HG03565 (cell line): ENCODE measurements at regions not wholly inside any gene's neighbourhood (a gene's known extent, or its start where the extent isn't known, plus 50 kb on each side); places are given as distances from the start of the nearest gene placed in this dataset.

ENCODE experiments used
- ATAC-seq: cut with Tn5 transposase; IDR thresholded peaks from one replicate; pipeline ENCODE4 v1.9.1; 2021; ENCODE audit warnings: mild to moderate bottlenecking, moderate library complexity; ENCODE audit not compliant: unreplicated experiment

- no peak for ATAC-seq
Measured at GRCh38 chr3:43865887-43866528, 175.3 kb downstream of the ABHD5 start.

- no peak for ATAC-seq
Measured at GRCh38 chr3:43866529-43867353, 176.0 kb downstream of the ABHD5 start.

- no peak for ATAC-seq
Measured at GRCh38 chr3:43867436-43868072, 176.8 kb downstream of the ABHD5 start.

DNA sequence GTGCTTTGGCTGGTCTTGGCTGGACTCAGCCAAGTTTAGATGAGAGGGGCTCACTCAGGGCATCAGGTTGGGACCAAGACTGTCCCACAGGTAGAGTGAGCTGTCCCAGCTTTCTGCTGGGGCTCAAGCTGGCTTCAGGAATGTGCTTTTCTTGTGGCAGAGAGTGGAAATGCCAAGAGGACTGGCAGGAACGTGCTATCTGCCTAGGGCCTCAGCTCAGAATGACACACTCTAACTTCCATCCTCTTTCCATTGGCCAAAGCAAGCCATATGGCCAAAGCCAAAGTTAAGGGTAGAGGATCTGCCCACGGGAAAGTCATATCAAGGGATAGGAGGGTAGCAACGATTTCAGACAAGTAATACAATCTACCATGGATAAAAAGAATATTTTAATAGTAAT, 178.8 kb downstream of the ABHD5 start:
- ATAC-seq: no peak

DNA sequence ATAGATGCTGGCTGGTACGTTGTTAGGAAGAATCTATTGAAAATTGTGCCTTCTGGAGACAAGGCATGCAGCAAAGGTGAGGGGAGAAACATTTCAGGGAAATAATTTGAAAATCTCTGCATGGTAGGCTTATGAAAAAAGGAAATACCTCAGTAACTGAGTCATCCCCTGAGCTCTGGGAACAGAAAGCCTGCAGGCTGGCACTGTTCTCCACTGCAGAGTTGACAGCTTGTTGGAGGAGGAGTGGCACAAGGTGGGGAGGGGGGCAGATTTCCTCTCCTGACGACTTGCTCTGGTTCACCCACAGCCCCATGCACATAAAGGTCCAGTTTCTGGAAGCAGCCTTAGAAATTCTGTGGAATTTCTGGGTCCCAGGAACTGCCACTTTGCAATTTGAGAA, 179.4 kb downstream of the ABHD5 start:
- ATAC-seq: no peak

DNA sequence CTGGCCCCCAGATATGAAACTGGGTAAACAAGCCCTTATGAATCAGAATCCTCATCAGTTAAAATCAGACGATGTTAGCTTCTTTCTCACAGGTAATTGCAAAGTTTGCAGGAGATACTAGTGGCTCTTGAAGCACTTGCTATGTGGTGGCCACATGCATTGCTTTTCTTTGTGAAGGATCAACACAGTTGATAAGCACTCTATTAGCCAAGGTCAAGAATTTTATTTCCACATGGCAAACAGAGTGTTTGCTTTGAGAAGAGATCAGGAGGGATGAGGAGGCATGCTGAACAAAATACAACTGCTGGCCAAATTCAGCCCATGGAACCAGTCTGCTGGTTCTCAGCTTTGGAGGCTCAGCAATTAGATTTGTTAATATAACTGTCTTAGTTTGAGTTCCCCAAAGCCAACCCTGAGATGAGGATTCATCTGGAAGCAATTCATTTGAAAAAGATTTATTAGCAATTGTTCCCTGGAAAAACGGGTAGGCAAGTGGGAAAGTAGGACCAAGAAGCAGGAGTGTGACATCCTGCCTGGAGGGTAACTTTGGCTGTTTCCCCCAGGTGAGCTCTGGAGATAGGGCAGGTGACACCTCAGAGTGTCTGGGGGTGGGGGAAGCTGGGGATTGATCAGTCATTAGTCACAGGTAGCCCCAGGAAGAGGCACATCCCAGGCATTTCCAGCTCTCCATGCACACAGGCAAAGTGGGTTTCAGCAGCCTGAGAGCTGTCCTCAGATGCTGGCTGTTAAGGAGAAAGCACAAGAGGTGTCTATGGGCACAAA, 180.3 kb downstream of the ABHD5 start:
- ATAC-seq: no peak

- no peak for ATAC-seq
Measured at GRCh38 chr3:43871627-43872245, 181.0 kb downstream of the ABHD5 start.

GRCh38 chr3:43872301-43872700, 181.6 kb downstream of the ABHD5 start:
- no peak for ATAC-seq

DNA sequence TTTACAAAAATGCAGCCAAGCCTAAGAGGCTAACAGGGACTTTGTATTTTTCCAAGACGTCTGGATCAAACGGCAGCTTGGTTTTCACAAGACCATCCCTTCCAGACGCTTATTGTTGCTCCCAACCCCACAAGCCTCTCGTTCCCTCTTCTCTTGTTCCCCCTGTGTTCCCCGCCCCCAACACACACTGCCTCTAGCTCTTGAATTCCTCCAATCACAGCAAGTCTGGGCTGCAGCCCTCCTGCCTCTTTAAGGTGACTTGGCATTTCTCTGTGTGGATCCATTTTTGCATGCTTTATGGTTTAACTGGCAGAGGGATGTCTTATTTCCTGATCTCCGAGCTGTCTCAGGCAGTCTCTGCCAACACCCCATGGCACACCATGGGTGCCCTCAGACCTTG, 182.2 kb downstream of the ABHD5 start:
- ATAC-seq: no peak

- no peak for ATAC-seq
Measured at GRCh38 chr3:43873723-43874122, 183.0 kb downstream of the ABHD5 start.

- no peak for ATAC-seq
Measured at GRCh38 chr3:43874290-43874689, 183.6 kb downstream of the ABHD5 start.

DNA sequence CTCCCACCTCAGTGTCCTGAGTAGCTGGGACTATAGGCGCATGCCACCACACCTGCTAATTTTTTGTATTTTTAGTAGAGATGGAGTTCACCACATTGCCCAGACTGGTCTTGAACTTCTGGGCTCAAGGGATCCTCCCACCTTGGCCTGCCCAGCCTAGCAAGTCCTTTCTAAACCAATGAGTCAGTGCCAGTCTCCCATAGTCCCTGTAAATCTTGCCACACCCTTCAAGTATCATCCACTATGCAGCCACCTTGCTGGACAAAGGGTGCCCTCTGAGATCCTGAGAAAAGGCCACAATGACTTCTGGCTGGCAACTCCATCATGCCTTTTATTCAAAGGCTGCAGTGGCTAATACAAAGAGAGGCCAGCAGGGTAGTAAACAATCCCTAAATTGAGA, 184.0 kb downstream of the ABHD5 start:
- no peak for ATAC-seq

DNA sequence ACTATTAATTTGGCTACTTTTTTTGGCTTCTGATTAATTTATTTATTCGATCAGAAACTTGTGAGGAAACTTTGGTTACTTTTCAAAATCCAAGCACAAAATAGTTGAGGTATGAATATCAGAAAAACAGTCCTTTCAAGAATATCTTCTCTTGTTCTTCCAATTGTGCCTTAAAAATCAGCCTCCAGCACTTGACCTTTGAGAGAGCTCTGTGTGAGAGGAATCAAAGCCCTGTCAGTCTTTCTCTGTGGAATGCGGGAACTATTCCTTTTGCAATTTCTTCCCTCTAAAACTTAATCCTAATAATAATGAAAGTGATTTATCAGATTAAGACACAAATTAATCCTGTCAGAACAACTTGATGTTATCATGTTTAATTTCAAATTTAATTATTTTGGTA, 185.9 kb downstream of the ABHD5 start:
- no peak for ATAC-seq

- no peak for ATAC-seq
Measured at GRCh38 chr3:43879166-43879565, 188.4 kb downstream of the ABHD5 start.

GRCh38 chr3:43882976-43883680, 192.4 kb downstream of the ABHD5 start:
- ATAC-seq: no peak

- ATAC-seq: no peak
Measured at GRCh38 chr3:43883729-43884396, 193.1 kb downstream of the ABHD5 start.

- ATAC-seq: no peak
Measured at GRCh38 chr3:43884581-43884980, 193.8 kb downstream of the ABHD5 start.

- no peak for ATAC-seq
Measured at GRCh38 chr3:43885908-43886618, 195.3 kb downstream of the ABHD5 start.

GRCh38 chr3:43892061-43892460, 201.3 kb downstream of the ABHD5 start:
- no peak for ATAC-seq
